NCI-H1436 (cell line): ENCODE measurements at regions not wholly inside any gene's neighbourhood (a gene's known extent, or its start where the extent isn't known, plus 50 kb on each side); places are given as distances from the start of the nearest gene placed in this dataset.
A peak's percentile ranks its signal among the peaks of the same experiment; 100 is the strongest.
"Not testable (repeated sequence)": the region's sequence is repeated elsewhere in the genome, so short reads cannot be mapped to it uniquely, and the experiment has no call there.

Experiments used
- DNase-seq: peaks from one replicate; lab custom pipeline; 2025; lab: John Stamatoyannopoulos, UW

GRCh38 chr18:64852281-64852680, 703.4 kb upstream of the LINC00305 start:
- DNase-seq = no peak

GRCh38 chr18:64851726-64852125, 702.8 kb upstream of the LINC00305 start:
- no peak for DNase-seq

- no peak for DNase-seq
These were observed 701.9 kb upstream of the LINC00305 start for GRCh38 chr18:64850791-64851190.

GRCh38 chr18:64840911-64841701, 692.2 kb upstream of the LINC00305 start:
- DNase-seq = no peak

- DNase-seq = no peak
These were observed 661.5 kb upstream of the LINC00305 start for GRCh38 chr18:64810354-64810753.

GRCh38 chr18:64809801-64810200, 660.9 kb upstream of the LINC00305 start:
- DNase-seq = no peak

GRCh38 chr18:64807560-64807959, 658.7 kb upstream of the LINC00305 start:
- DNase-seq = peak; percentile 11

GRCh38 chr18:64806691-64807090, 657.8 kb upstream of the LINC00305 start:
- no peak for DNase-seq

GRCh38 chr18:64806232-64806631, 657.3 kb upstream of the LINC00305 start:
- DNase-seq = no peak

- no peak for DNase-seq
These were observed 654.6 kb upstream of the LINC00305 start for GRCh38 chr18:64803471-64803870.

- no peak for DNase-seq
These were observed 651.3 kb upstream of the LINC00305 start for GRCh38 chr18:64800151-64800550.

GRCh38 chr18:64799376-64799775, 650.5 kb upstream of the LINC00305 start:
- DNase-seq = peak; percentile 31

GRCh38 chr18:64791236-64791635, 642.3 kb upstream of the LINC00305 start:
- DNase-seq = no peak

- no peak for DNase-seq
These were observed 636.8 kb upstream of the LINC00305 start for GRCh38 chr18:64785686-64786085.

GRCh38 chr18:64777556-64777955, 628.7 kb upstream of the LINC00305 start:
- DNase-seq = no peak

- no peak for DNase-seq
These were observed 617.0 kb upstream of the LINC00305 start for GRCh38 chr18:64765908-64766307.

- no peak for DNase-seq
These were observed 603.8 kb upstream of the LINC00305 start for GRCh38 chr18:64752707-64753106.

- DNase-seq = no peak
These were observed 601.0 kb upstream of the LINC00305 start for GRCh38 chr18:64749884-64750283.

- no peak for DNase-seq
These were observed 598.9 kb upstream of the LINC00305 start for GRCh38 chr18:64747803-64748202.

GRCh38 chr18:64742898-64743297, 594.0 kb upstream of the LINC00305 start:
- DNase-seq = no peak

- no peak for DNase-seq
These were observed 585.2 kb upstream of the LINC00305 start for GRCh38 chr18:64734063-64734462.

GRCh38 chr18:64725657-64726056, 576.8 kb upstream of the LINC00305 start:
- not testable (repeated sequence) for DNase-seq

GRCh38 chr18:64720781-64721464, 572.0 kb upstream of the LINC00305 start:
- DNase-seq = no peak

GRCh38 chr18:64718808-64719207, 569.9 kb upstream of the LINC00305 start:
- no peak for DNase-seq
